ENCODE measurements at regions not wholly inside any gene's neighbourhood (a gene's known extent, or its start where the extent isn't known, plus 50 kb on each side); places are given as distances from the start of the nearest gene placed in this dataset.
A peak's percentile ranks its signal among the peaks of the same experiment; 100 is the strongest.

DNA sequence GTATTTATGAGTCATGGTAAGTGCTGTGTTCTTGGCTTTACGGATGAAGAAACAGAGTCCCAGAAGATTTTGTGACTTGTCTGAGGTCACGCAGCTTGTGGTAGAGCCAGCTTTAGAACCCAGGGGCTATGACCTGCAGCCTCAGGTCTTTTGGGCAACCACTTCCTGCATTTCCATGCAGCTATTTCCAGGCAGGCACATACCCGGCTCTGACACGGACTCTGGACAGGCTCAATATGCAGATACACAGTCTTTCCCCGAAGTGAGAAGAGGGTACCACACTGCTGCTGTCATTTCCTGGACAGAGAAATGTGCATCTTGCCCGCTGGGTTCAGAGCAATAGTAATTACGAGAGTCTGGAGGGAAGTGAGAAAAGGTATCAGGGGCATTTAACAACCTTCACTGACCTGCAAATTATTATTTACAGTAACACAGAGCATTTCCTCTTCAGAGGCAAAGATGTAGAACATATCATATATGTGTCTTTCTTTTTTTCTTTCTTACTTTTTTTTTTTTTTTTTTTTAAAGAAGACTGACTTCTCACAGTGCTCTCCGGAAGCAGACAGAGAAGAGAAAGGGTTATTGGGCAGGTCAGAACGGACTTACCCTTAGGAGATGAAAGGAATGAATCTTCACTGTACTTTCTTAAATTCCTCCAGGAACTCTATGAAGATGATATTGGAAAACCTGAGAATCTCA is 185.1 kb downstream of the CLIC5 start:
- DNase-seq = peak; percentile 36

DNA sequence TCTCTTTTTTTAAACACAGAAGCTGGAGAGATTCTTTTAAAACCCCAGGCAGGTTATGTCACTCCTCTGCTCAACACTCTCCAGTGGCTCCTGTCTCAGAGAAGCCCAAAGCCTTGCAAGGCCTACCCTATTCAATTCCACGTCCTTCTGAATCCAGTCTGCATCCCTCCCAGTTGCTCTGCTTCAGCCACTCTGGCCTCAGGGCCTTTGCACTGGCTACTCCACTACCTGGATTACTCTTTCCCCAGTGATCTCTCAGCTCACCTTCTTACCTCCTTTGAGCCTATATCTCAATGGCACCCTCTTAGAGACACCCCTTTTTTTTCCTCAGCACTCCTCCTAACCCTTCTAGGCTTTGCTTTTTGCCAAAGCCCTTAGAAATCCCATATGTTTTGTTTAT is 185.8 kb downstream of the CLIC5 start:
- no peak for DNase-seq

DNA sequence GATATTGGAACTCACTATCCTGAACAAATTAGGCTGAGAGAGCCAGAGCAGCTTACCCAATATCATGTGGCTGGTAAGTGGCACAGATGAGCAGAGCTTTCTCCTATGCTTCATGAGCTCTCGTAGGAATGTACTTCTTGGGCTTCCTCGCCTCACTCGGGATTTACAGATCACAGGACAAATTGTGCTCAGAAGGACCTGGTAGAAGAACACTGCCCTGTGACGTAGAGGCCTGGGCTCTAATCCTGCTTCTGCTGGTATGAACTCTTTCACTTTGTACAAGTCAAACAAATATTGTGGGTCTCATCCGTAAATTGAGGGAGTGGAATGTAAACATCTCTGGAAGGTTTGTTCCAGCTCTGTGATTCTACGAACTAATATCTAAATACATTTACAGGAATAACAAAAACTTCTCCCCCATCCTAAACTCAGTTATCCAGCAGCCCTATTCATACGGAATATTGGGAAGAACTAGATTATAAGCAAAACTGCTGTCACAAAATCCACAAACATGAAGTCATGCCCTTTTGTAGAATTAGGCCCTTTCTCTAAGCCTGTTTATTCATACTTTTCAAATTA is 187.6 kb downstream of the CLIC5 start:
- no peak for DNase-seq

DNA sequence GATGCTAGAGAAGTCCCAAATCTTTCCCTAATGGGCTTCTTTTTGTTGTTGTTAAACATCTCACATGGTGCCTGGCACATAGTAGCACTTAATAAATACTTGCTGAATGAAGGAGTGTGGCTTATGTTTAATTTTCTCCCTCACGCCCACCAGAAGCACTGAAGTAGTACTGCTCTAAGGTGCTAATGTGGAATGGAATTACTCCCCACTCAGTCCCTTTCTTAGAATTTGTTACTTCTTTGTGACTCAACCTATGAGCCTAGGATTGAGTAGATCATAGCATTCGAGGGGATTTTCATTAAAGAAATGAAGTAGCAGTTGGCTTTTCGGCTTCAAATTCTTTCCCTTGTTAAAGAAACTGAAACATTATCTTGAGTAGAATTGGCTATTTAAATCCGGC is 192.8 kb downstream of the CLIC5 start:
- no peak for DNase-seq

DNA sequence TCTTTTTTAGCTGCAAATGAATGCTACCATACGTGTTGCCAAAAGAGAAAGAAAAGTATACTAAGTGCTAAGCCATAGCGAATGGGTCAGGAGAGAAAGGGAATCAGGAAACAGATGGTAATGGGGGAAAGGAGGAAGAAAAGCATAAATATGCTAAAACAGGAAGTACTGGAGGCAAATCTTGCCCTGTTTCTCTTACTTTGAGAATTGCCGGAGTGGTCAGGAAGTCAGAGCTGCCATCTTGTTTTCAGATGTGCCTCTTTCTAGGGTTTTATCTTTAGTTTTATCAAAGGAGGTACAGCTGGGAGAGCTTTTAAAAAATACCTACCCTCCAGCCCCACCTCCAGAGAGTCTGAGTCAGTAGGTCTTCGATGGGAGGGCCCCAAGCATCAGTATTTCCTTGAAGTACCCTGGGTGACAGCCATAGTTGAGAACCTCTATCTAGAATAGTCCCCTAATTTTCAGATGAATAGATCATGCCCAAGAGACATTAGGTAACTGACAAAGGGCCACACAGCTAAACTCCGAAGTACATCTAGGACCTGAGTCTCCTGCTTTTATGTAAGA is 193.3 kb downstream of the CLIC5 start:
- DNase-seq = no peak

DNA sequence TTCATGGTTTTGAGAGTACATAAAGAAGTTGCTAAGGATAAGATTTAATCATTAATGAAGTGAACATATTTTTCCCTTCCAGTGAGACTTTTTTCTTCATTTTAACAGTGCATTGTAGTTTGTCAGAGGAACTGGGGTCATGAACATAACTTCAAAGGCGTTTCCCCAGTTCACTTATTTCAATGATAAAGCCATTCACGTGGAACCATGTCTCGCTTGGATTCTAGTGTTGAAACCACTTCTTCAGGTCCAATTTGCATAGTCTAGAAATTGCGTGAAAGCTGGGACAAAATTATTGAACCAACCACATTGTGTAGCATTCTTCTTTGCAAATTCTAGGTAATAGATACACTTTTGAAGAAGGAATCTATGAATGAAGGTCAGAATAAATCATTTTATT is 197.0 kb downstream of the CLIC5 start:
- no peak for DNase-seq

DNA sequence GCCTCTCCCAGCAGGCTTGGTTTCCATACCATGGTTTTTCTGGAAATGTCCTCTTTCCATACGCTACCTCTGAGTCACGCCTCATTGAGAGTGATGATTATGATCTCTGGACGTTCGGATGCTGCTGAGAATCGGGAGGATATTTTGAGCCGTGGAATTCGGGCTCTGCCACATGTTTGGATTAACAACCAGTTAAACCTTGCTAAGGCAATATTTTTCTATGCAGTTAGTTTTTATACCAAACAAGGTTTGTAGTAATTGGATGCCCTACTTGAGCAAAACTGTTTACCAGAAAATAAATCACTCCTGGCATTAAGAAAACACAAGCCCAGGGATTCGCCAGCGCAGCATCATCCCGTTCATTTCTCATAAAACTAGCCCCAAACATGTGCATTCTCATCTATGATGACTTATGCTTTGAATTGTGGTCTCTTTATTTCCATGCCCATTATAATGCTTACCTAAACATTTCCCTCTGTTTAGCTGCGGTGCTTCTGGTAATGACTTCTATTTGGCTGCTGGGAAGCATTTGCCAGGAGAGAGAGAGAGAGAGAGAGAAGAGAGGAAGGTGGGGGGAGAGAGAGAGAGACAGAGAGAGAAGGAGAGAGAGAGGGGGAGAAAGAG is 198.9 kb downstream of the CLIC5 start:
- no peak for DNase-seq

DNA sequence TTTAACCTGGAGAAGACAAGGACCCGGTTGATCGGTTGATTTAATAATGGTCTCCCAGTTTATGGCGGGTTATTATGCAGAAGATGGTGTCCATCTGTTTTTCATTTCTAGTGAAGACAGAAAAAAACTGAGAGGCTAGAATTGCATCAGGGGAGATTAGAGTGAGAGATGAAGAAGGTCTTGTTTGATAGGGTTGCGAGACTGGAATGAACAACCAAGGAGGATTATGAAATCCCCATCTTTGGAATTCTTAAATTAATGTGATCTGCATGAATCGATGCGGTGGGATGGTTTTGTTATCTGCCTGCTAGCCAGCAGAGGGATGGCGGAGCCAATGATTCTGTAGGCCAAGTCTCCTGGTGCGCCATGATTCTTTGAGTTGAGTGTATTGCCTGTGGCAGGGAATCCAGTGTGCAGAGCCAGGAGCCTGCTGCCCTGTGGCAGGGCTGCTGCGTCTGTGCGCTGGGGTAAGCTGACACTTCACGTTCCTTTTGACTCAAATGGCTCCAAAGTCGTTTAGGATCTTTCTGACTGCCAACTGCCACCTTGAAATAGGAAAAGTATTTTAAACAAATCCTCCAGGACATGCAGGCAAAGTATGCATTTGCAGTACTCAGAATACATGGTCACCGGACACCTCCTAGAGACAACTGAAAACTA is 200.1 kb downstream of the CLIC5 start:
- no peak for DNase-seq

DNA sequence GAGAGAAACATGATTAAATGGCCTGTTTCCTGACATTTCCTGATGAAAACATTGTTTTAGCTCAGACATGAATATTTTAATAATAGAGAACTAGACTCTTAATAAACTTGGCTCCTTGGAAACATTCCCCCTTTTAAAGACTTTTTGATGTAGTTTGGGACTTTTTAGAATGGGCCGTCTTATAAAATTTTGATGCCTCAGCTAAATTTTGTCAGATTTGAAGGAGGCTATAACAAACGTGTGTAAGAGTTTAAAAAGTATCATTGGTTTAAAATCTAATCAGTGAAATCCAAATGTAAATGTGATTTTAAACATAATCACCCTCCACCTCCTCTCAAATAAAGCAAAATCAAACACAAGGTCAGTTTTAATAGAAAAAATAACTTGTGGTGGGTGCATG is 200.9 kb downstream of the CLIC5 start:
- no peak for DNase-seq

DNA sequence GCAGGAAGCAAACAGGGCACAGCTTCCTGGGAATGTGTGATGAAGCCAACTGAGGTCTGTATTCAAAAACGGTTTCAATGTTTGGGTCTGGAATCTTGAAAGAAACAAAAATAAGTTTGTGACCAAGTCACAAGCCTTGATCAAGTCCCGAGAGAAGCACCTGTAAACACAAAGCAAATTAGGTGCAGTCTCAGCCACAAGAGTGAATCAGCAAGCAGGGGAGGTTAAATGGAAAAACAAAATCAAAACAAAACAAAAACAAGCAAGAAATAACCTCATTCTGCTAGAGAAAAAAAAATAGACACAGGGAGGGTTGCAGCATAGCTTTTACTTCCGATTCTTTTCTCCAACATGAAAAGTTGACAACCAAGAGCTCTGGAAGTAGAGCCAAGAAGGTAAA is 201.7 kb downstream of the CLIC5 start:
- no peak for DNase-seq

DNA sequence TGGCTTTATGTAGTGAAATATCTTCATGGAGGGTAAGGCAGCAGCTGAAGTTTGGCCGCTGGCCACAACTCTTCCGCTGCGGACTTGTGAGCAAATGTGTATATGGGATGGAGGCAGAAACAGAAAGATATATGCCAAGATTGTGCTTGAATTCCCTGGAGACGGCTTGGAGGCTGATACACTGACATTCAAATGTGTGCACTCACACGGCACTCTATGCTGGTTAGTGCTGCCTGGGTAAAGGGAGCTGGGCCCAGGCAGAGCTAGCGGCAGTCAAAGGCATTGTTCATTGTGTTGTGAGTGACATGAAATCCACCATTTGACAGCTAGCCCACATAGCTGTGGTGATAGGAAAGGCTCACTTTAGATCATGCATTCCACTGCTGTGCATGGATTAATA is 202.7 kb downstream of the CLIC5 start:
- DNase-seq = no peak

DNA sequence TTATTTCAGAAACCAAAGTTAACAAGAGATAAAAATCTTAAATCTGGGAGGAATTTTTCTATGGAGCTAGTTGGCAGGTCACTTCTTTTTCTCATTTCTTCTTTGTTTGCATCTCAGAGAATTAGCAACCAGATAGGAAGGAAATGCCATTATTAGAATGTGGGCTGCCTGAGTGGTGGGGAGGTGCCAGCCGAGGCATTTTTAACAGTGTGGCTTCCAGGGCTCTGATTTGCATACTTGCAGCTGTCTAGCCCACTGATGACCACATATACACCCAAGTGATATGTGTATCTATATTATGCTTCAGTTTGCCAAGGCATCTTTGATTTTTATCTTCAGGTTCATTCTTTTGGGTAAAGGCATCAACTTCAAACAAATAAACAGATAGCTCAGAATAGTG is 206.7 kb downstream of the CLIC5 start:
- no peak for DNase-seq

DNA sequence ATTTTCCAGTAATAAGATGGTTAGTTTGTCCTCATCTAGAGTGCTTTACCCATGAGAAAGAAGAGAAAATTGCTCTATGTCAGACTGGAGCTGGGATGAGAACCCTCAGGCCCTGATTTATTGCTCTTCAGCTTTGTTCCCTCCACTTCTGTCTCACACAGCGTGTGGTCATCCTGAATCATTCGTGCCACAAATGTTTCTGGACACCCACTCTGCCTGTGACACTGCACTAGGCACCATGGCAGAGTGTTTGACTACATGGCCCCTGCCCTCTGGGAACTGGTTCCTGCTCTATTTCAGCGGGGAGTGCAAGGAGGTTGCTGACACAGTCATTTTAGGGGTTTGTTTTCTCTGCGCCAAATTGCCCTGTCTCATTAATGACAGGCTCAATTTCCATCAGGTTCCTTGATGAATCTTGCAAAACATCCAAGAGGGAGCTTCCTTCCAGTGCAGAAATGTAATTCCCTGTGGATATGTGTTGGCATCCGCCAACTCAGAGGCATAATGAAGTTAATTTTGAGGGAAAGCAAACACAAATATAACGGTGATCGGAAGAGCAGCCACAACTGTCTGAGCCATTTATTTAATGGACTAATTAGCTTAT is 207.5 kb downstream of the CLIC5 start:
- DNase-seq = no peak

DNA sequence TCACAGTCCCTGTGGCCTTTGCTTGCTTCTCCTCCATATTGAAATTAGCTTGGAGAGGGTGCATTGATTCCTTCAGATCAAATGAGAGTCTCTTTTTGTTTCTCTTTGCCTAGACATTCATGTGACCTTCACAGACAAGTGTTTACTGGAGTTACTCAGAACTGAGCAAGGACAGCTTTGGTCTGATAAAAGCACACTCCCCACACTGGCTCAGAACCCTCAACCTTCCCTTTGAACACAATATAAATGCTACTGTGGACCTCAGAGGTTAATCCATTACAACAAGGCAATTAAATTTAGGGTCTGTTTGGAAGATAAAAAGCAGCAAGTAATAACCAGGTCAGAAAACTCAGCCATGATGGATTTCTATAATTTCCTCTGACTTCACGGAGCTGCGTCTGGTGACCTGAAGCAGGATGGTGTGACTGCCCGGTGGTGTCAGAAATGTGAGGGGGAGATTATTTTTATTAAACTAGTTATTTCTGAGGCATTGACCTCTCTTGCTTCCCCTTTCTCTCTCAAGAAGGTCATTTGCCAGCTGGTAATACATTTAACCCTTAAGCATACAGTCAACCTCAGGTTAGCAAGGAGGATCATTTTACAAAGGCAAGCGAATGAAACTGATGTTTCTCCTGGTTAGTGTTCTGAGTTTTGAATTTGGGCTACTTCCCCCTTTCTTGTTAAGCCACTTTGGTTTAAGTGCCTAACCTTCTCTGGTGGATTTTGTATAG is 208.2 kb downstream of the CLIC5 start:
- DNase-seq = no peak

DNA sequence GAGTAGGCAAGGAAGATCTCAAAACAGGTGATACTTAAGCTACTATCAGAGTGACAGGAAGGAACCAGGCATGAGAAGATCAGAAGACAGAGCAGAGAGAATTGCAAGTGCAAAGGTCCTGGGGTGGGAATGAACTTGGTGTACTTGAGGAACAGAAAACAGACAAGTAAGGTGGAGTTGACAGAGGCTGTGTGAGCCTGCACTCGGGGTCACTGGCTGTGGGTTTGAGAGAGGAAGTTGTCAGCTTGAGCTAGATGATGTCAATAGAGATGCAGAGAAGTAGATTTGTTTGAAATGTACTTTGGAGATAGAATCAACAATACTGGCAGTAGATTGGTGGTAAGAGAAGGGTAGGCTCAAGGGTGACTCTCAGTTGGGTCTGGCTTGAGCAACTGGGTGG is 209.5 kb downstream of the CLIC5 start:
- no peak for DNase-seq

DNA sequence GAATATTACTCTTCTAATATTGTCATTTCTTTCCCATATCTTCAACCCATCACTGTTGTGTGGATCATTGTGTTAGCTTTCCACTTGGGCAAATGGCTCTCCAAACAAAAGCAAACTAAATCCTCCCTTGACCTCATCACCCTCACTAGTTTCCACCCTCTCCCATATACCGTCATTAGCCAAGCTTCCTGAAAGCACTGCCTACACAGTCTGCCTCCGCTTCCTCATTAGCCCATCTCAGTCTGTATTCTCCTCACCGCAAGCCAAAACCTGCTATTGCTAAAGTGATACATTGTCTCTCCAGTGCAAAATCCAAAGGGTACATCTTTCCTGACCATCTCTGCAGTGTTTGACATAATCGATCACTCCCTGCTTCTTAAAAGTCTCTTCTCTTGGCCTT is 212.6 kb downstream of the CLIC5 start:
- no peak for DNase-seq

DNA sequence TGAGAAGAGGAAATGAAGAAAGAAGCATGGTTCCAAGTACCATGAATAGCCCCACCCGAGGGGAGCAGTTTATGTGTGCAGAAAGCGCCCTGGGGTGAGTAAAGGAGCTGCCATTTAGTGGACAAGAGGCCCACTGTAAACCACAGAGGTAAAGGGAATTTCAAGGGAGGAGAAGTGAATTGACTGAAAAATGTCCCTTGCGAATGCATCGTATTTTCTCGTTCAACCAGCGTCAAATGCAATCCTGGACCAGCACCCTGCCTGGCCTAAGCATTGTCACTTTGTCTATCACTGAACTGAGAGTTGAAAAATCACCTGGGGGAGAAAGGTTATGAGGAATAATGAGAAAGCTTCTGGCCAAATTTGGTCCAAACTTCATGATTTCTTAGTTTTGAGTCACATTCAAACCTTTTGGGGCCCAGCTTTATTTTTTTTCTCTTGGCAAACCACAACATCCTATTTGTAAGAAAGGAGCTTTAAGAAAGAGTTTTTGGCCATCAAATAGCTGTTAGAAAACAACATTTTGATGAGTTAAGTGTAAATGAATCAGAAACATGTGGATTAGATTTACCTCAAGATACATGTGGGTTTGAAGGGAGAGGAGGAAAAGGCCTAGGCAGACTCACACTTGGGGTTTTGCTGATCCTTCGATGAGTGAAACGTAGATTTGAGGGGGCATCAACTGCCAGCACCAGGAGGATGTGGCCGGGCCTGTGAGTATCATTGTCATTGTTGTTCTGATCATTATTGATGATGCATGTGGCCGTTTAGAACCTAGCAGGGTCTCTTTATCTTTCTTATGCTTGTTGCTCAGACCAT is 214.0 kb downstream of the CLIC5 start:
- no peak for DNase-seq

DNA sequence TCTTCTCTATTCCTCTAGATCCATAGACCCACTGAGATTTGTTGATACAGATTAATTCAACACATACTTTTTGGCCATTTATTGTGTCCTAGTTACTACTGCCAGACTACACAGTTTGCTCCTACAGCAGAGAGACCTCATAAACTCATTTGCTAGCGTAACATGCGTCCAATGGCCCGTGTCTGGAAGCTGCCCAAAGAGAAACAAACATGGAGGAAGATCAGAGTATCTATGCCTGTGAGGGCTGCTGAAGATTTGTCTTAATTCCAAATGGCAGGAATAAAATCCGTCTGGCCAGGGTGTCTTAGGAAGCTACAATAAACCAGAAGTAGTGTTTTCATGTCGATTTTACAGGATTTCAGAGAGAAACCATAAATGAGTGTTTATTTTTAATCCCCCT is 214.7 kb downstream of the CLIC5 start:
- no peak for DNase-seq

DNA sequence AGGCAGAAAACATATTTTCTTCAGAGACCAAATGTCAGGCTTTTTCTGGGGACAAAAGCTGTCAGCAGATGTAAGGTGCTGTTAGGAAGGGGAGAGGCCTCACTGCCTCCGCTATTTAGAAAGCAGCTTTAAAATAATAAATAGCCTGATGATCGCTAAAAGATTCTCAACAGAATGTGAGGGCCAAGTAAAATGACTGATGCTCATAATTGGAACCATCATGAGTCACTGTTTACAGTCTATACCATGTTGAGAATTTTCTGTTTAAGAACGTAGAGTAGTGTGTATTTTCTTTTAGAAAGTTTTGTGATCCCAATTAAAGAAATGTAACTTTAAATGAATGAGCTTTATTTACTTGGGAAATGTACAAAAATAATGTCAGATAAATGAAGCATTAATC is 220.0 kb downstream of the CLIC5 start:
- no peak for DNase-seq

DNA sequence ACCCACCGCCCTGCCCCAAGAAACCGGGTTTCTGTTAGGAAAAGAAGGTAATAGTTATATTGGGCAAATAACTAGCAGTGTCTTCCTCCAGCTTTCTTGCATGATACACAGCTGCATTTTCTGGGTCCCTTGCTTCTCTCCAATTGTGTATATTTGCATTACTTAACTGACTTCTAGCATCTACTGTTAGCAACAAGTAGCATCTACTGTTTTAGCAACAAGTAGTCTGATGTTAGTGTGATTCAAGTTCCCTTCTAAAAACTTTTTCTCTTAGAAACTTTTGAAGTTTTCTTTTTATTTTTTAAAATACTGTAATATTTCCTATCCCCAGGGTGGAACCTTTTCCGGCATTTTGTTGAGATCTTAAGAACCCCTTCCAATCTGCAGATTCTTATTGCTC is 221.2 kb downstream of the CLIC5 start:
- DNase-seq = no peak

DNA sequence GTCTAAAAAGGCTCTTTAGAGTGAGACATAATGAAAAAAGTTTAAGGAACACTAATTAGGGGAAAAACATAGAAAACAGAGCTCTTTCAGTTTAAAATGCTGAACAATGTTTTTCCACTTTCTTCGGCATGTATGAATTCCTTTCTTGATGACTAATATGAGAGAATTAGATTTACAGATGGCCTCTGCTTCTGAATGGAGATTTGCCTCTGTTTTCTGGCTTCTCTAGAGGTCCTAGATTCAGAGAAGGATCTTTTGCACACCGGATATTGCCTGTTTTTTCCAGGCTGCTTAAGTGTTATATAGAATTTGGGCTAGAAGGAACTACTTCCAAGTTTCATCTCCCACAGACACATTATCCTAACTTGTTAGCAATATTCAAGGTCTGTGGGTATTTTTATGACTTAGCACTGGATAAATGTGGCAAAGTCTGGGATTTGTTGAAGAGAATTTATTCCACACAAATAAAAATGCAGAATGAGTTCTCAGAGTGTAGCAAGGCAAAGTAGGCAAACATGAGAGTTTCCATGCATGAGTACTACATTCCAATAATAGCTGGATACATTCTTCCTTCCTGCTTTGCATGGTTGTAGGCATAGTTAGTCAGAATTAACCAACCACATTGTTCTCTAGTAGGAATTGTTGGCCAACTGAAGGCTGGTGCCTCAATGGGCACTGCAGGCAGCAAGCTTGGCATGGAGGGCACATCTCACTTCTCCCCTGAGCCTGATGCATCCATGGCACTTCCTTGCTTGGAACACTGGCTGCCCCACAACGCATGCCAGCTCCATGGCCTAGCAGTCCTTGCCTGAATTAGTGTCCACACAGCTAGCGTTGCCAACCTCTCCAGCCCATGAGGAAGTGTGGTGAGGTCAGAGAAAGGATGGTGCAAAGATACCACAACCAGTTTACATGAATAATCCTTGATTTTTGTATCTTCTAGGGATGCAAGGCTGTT is 224.2 kb downstream of the CLIC5 start:
- DNase-seq = no peak
